Activated naive CD4-positive, alpha-beta T cell treated with anti-CD3 and anti-CD28 coated beads, Interleukin-2, amount 50 U/mL, for 16 hours (primary cell): ENCODE measurements at regions not wholly inside any gene's neighbourhood (a gene's known extent, or its start where the extent isn't known, plus 50 kb on each side); places are given as distances from the start of the nearest gene placed in this dataset.

Experiments used
- DNase-seq: peaks from one replicate; pipeline ENCODE4 v3.0.0-alpha.2; 2020

- DNase-seq, result no peak
Measured at GRCh38 chr15:47437491-47437890, 279.8 kb upstream of the SEMA6D start.

GRCh38 chr15:47439146-47440111, 277.9 kb upstream of the SEMA6D start:
- no peak for DNase-seq

GRCh38 chr15:47442371-47442770, 274.9 kb upstream of the SEMA6D start:
- no peak for DNase-seq

- no peak for DNase-seq
Measured at GRCh38 chr15:47443839-47444238, 273.5 kb upstream of the SEMA6D start.

- DNase-seq, result no peak
Measured at GRCh38 chr15:47445723-47446392, 271.4 kb upstream of the SEMA6D start.

GRCh38 chr15:47460795-47461573, 256.3 kb upstream of the SEMA6D start:
- no peak for DNase-seq

- DNase-seq, result no peak
Measured at GRCh38 chr15:47461652-47462141, 255.6 kb upstream of the SEMA6D start.

GRCh38 chr15:47466357-47466756, 250.9 kb upstream of the SEMA6D start:
- DNase-seq, result no peak

GRCh38 chr15:47470983-47471382, 246.3 kb upstream of the SEMA6D start:
- no peak for DNase-seq

- DNase-seq, result no peak
Measured at GRCh38 chr15:47473106-47473725, 244.1 kb upstream of the SEMA6D start.

- DNase-seq, result no peak
Measured at GRCh38 chr15:47473832-47474231, 243.5 kb upstream of the SEMA6D start.

- DNase-seq, result no peak
Measured at GRCh38 chr15:47475336-47475735, 242.0 kb upstream of the SEMA6D start.

GRCh38 chr15:47477341-47477740, 240.0 kb upstream of the SEMA6D start:
- no peak for DNase-seq

- no peak for DNase-seq
Measured at GRCh38 chr15:47484059-47484458, 233.2 kb upstream of the SEMA6D start.

- no peak for DNase-seq
Measured at GRCh38 chr15:47484997-47485396, 232.3 kb upstream of the SEMA6D start.

GRCh38 chr15:47485419-47485818, 231.9 kb upstream of the SEMA6D start:
- no peak for DNase-seq

GRCh38 chr15:47486040-47486439, 231.3 kb upstream of the SEMA6D start:
- no peak for DNase-seq

GRCh38 chr15:47492195-47492594, 225.1 kb upstream of the SEMA6D start:
- no peak for DNase-seq

GRCh38 chr15:47493357-47494247, 223.7 kb upstream of the SEMA6D start:
- DNase-seq, result no peak

GRCh38 chr15:47496343-47497185, 220.7 kb upstream of the SEMA6D start:
- no peak for DNase-seq

GRCh38 chr15:47500842-47501241, 216.5 kb upstream of the SEMA6D start:
- DNase-seq, result no peak
